Upper lobe of right lung (tissue), 1 donor: ENCODE measurements at regions not wholly inside any gene's neighbourhood (a gene's known extent, or its start where the extent isn't known, plus 50 kb on each side); places are given as distances from the start of the nearest gene placed in this dataset.

Experiments used
- ATAC-seq: fragments of 200-7000 bp; cut with Tn5 transposase; one replicate; pipeline ENCODE4 v1.9.1; 2020; ENCODE audit warnings: mild to moderate bottlenecking, moderate library complexity
- DNase-seq: peaks from one replicate; pipeline ENCODE4 v3.0.0-alpha.2; 2020
- H3K27ac ChIP-seq: fragments of 200-600 bp; one replicate; pipeline ENCODE4 v1.8.0; 2022
- H3K27me3 ChIP-seq: fragments of 200-600 bp; one replicate; pipeline ENCODE4 v1.8.0; 2022; ENCODE audit warnings: mild to moderate bottlenecking
- H3K36me3 ChIP-seq: fragments of 200-600 bp; one replicate; pipeline ENCODE4 v1.8.0; 2022
- H3K4me1 ChIP-seq: fragments of 200-600 bp; one replicate; pipeline ENCODE4 v1.8.0; 2022
- H3K4me3 ChIP-seq: fragments of 200-600 bp; one replicate; pipeline ENCODE4 v1.8.0; 2022; ENCODE audit warnings: mild to moderate bottlenecking
- H3K9me3 ChIP-seq: fragments of 200-600 bp; one replicate; pipeline ENCODE4 v1.8.0; 2022
- intact Hi-C: fragments of 100-400 bp; cut with DNase I; formaldehyde crosslinking; loops from one replicate; pipeline ENCODE4 v1.11.0; 2022
- TF ChIP-seq, protein P1 (sequence below): fragments of 200-600 bp; IDR thresholded peaks from one replicate; pipeline ENCODE4 v1.8.0; 2022; ENCODE audit warnings: antibody characterized with exemption
- donor health status: DM: no; HTN: yes; CAD: no; lungs with severe emphysema.

DNA sequence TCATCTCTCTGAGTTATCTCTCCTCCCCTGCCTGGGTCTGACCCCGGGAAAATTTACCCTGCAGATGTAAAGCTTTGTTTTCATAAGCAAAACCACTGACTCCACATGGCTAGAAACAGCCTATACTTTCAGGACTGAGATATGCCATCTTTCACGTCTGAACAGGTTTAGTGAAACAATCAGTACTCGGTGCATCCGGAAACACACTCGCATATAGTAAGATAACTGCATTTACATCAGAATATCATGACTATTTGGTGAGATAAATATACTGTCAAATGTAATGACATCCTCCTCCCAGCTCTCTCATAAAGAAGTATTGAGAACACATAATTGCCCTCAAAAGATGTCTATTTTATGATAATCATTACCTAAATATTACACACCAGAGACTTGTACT, 172.8 kb downstream of the EFNB2 start:
- TF ChIP-seq, protein P1, sequence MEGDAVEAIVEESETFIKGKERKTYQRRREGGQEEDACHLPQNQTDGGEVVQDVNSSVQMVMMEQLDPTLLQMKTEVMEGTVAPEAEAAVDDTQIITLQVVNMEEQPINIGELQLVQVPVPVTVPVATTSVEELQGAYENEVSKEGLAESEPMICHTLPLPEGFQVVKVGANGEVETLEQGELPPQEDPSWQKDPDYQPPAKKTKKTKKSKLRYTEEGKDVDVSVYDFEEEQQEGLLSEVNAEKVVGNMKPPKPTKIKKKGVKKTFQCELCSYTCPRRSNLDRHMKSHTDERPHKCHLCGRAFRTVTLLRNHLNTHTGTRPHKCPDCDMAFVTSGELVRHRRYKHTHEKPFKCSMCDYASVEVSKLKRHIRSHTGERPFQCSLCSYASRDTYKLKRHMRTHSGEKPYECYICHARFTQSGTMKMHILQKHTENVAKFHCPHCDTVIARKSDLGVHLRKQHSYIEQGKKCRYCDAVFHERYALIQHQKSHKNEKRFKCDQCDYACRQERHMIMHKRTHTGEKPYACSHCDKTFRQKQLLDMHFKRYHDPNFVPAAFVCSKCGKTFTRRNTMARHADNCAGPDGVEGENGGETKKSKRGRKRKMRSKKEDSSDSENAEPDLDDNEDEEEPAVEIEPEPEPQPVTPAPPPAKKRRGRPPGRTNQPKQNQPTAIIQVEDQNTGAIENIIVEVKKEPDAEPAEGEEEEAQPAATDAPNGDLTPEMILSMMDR = no peak
- intact Hi-C loops = no loop called here
- Histone ChIP-seq H3K4me1 (no peaks in the 10 kb centered on the region), H3K9me3 (no peaks in the 10 kb centered on the region), H3K27ac (no peak overlapping the region), H3K27me3 (no peaks in the 10 kb centered on the region), H3K36me3 (no peaks in the 10 kb centered on the region), H3K4me3 (no peak overlapping the region)
- DNase-seq (no peak), ATAC-seq (no peak)

DNA sequence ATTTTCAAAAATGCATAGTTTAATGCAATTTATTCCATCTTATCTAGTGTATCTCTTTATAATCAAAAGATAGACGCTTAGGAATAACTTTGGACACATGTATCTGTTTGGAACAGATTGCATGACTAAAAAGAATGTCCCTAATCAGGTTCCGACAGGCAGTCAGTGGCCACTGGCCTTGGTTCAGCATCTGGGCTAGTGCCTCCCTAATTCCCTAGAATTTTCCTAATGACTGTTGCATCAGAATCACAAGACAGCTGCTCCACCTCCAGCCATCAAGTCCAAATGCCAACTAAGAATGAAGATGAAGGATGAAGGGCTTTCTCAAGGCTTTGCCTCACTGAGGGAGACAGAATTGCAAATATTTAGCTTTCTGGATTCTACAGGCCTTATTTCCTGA, 173.8 kb downstream of the EFNB2 start:
- Histone ChIP-seq H3K4me3 (no peak overlapping the region), H3K36me3 (no peaks in the 10 kb centered on the region), H3K4me1 (no peaks in the 10 kb centered on the region), H3K27me3 (no peaks in the 10 kb centered on the region), H3K27ac (no peak overlapping the region), H3K9me3 (no peaks in the 10 kb centered on the region)
- intact Hi-C loops = no loop called here
- DNase-seq (no peak), ATAC-seq (no peak)
- TF ChIP-seq, protein P1 = no peak

DNA sequence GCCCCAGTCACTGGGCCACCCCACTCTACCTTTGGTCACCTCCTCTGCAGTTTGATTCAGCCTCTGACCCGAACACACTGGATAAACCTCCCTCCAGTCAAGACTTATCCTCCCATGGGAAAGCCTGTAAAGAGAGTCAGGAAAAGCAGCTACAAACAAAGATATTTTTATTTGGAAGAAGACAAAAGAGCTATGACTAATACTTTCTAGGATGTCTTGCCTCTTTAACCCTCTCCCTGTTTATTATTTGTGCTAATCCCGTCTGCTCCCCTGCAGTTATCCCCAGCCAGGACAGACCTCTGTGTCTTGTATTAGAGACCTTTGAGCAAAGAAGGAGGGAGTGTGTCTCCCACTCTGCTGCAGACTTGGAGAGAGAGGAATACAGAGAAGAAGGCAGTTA, 178.3 kb downstream of the EFNB2 start:
- Histone ChIP-seq H3K4me3 (no peak overlapping the region), H3K9me3 (no peaks in the 10 kb centered on the region), H3K4me1 (no peaks in the 10 kb centered on the region), H3K27me3 (no peaks in the 10 kb centered on the region), H3K36me3 (no peaks in the 10 kb centered on the region), H3K27ac (no peak overlapping the region)
- TF ChIP-seq, protein P1 = no peak
- ATAC-seq (no peak), DNase-seq (no peak)
- intact Hi-C loops = no loop called here

DNA sequence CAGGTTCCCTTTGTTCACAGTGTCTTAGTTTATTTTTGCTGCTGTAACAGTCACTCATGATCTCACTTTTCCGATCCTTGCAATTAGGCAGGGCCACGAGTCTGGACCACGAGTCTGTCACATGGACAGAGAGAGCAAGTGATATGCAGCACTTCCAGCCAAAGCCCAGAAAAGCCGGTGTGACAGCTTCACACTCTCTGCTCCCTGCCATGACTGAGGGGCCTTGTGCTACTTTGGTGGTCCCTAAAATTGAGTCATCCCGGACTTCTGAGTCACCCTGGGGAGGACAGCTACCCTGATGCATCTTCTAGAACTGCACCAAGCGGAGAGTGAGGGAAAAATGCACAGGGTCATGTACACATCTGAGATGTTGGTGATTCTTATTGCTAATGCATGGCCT, 179.6 kb downstream of the EFNB2 start:
- Histone ChIP-seq H3K36me3 (no peaks in the 10 kb centered on the region), H3K4me1 (no peaks in the 10 kb centered on the region), H3K9me3 (no peaks in the 10 kb centered on the region), H3K27me3 (no peaks in the 10 kb centered on the region), H3K4me3 (no peak overlapping the region), H3K27ac (no peak overlapping the region)
- TF ChIP-seq, protein P1 = no peak
- no peak for DNase-seq
- intact Hi-C loops = no loop called here
- no peak for ATAC-seq

DNA sequence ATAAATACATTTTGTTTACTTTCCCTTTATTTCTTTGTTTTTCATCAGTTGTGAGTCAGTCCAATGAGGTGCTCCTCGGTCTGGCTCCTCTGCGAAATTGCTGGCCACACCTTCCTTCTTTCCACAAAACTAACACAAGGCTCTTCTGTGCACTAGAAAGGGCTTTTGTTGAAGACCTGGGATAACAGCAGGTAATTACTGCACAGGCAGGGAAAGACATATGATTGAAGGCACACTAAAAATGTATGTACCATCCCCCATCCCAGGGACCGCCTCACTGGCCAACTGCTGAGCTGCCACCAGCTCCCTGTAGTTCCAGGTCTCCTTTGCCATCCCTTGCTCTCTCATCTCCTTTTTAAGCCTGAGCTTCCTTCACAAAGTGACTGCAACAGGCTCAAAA, 180.5 kb downstream of the EFNB2 start:
- ATAC-seq = no peak
- Histone ChIP-seq H3K9me3 (no peaks in the 10 kb centered on the region), H3K36me3 (no peaks in the 10 kb centered on the region), H3K4me1 (no peaks in the 10 kb centered on the region), H3K27me3 (no peaks in the 10 kb centered on the region), H3K4me3 (no peak overlapping the region), H3K27ac (no peak overlapping the region)
- intact Hi-C loops = no loop called here
- no peak for DNase-seq
- TF ChIP-seq, protein P1 = no peak

DNA sequence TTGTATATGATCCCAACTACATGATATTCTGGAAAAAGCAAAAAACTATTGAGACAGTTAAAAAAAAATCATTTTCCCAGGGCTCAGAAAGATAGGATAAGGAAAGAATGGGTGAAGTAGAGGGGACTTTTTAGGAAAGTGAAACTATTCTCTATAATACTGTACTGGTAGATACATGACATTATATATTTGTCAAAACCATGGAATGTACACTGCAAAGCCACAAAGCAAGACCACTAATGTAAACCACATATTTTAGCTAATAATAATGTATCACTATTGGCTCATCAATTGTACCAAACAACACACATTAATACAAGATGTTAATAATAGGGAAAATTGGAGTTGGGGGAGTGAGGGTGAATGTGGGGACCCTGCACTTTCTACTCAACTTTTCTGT, 182.6 kb downstream of the EFNB2 start:
- Histone ChIP-seq H3K9me3 (no peaks in the 10 kb centered on the region), H3K27me3 (peaks cover 12% of the 10 kb centered on the region), H3K36me3 (no peaks in the 10 kb centered on the region), H3K27ac (no peak overlapping the region), H3K4me3 (no peak overlapping the region), H3K4me1 (no peaks in the 10 kb centered on the region)
- intact Hi-C loops = no loop called here
- DNase-seq (no peak), ATAC-seq (no peak)
- TF ChIP-seq, protein P1 = no peak
